Tibial artery (tissue), 4 donors: ENCODE measurements at regions not wholly inside any gene's neighbourhood (a gene's known extent, or its start where the extent isn't known, plus 50 kb on each side); places are given as distances from the start of the nearest gene placed in this dataset.

ENCODE experiments used
- DNase-seq, 2 donors: peaks; one replicate each; pipeline ENCODE4 v3.0.0-alpha.2; 2019
- H3K27ac ChIP-seq, 2 donors: fragments of 200-600 bp; sonication (generic) in 1 of 2; 1 replicate in 1 of 2; 2 replicates in 1 of 2; pipeline ENCODE4 v1.5.1; 2018 to 2019; ENCODE audit warnings: mild to moderate bottlenecking in 1 of 2
- H3K27me3 ChIP-seq, 2 donors: fragments of 200-600 bp; sonication (generic) in 1 of 2; one replicate each; pipeline versions ENCODE4 v1.5.1 to v1.6.0; 2016 to 2019
- H3K36me3 ChIP-seq, 3 donors: fragments of 200-600 bp; sonication (generic) in 2 of 3; one replicate each; pipeline ENCODE4 v1.5.1; 2016 to 2019; ENCODE audit warnings: mild to moderate bottlenecking in 2 of 3
- H3K4me1 ChIP-seq, 4 donors: fragments of 200-600 bp; sonication (generic) in 2 of 4; 1 replicate in 3 of 4; 2 replicates in 1 of 4; pipeline ENCODE4 v1.5.1; 2016 to 2019
- H3K4me3 ChIP-seq, 2 donors: fragments of 200-600 bp; sonication (generic) in 1 of 2; 1 replicate in 1 of 2; 2 replicates in 1 of 2; pipeline ENCODE4 v1.5.1; 2018 to 2019; ENCODE audit warnings: mild to moderate bottlenecking in 2 of 2
- H3K9me3 ChIP-seq, 3 donors: fragments of 200-600 bp; sonication (generic) in 1 of 3; one replicate each; pipeline ENCODE4 v1.5.1; 2016 to 2019
- CTCF ChIP-seq, 2 experiments: fragments of 200-600 bp in 1 of 2; fragments of 450-650 bp in 1 of 2; IDR thresholded peaks; one replicate each; pipeline ENCODE4 v1.5.1; 2017 to 2019; ENCODE audit warnings: antibody characterized with exemption in 2 of 2, mild to moderate bottlenecking in 1 of 2, moderate library complexity in 1 of 2
- intact Hi-C: fragments of 100-400 bp; cut with DNase I; formaldehyde crosslinking; loops from one replicate; pipeline ENCODE4 v1.15.0; 2023; ENCODE audit warnings: low total_unique reads

- TF ChIP-seq CTCF (IDR thresholded peaks at IDR 0.05) = no peak
- intact Hi-C loops = no loop called here
- H3K4me3 ChIP-seq = no peak overlapping the region
- H3K36me3 ChIP-seq = no peaks in the 10 kb centered on the region
- DNase-seq = no peak
- no peaks in the 10 kb centered on the region for H3K4me1 ChIP-seq
- no peaks in the 10 kb centered on the region for H3K9me3 ChIP-seq
- no peaks in the 10 kb centered on the region for H3K27me3 ChIP-seq
- no peak overlapping the region for H3K27ac ChIP-seq
These were observed 278.0 kb downstream of the EPHA4 start for GRCh38 chr2:221293949-221294742.

GRCh38 chr2:221304916-221305315 lies 267.2 kb downstream of the EPHA4 start:
- Histone ChIP-seq H3K27ac (no peak overlapping the region), H3K36me3 (no peaks in the 10 kb centered on the region), H3K27me3 (no peaks in the 10 kb centered on the region), H3K4me1 (no peaks in the 10 kb centered on the region), H3K4me3 (no peak overlapping the region), H3K9me3 (no peaks in the 10 kb centered on the region)
- TF ChIP-seq CTCF (IDR thresholded peaks at IDR 0.05) = no peak
- intact Hi-C loops = no loop called here
- DNase-seq = no peak

GRCh38 chr2:221308507-221309066 lies 263.5 kb downstream of the EPHA4 start:
- no peaks in the 10 kb centered on the region for H3K4me1 ChIP-seq
- intact Hi-C loops = no loop called here
- H3K4me3 ChIP-seq = no peak overlapping the region
- no peaks in the 10 kb centered on the region for H3K36me3 ChIP-seq
- no peaks in the 10 kb centered on the region for H3K27me3 ChIP-seq
- no peaks in the 10 kb centered on the region for H3K9me3 ChIP-seq
- no peak for DNase-seq
- TF ChIP-seq CTCF (IDR thresholded peaks at IDR 0.05) = no peak
- H3K27ac ChIP-seq = no peak overlapping the region

GRCh38 chr2:221309892-221310583 lies 262.1 kb downstream of the EPHA4 start:
- Histone ChIP-seq H3K36me3 (no peaks in the 10 kb centered on the region), H3K4me3 (no peak overlapping the region), H3K27ac (no peak overlapping the region), H3K27me3 (no peaks in the 10 kb centered on the region), H3K4me1 (no peaks in the 10 kb centered on the region), H3K9me3 (no peaks in the 10 kb centered on the region)
- TF ChIP-seq CTCF (IDR thresholded peaks at IDR 0.05) = no peak
- intact Hi-C loops = no loop called here
- no peak for DNase-seq

- no peak for TF ChIP-seq CTCF (IDR thresholded peaks at IDR 0.05)
- Histone ChIP-seq H3K27me3 (no peaks in the 10 kb centered on the region), H3K27ac (no peak overlapping the region), H3K4me1 (no peaks in the 10 kb centered on the region), H3K9me3 (no peaks in the 10 kb centered on the region), H3K36me3 (no peaks in the 10 kb centered on the region), H3K4me3 (no peak overlapping the region)
- no peak for DNase-seq
- intact Hi-C loops = no loop called here
These were observed 261.4 kb downstream of the EPHA4 start for GRCh38 chr2:221310730-221311129.
